BE2C (cell line): ENCODE measurements at regions not wholly inside any gene's neighbourhood (a gene's known extent, or its start where the extent isn't known, plus 50 kb on each side); places are given as distances from the start of the nearest gene placed in this dataset.

Source experiments
- DNase-seq: peaks from one replicate; pipeline ENCODE4 v3.0.0-alpha.2; 2020
- H3K27me3 ChIP-seq: fragments of 250-450 bp; sonication (Bioruptor Pico); 2 replicates; pipeline ENCODE4 v1.5.1; 2020; ENCODE audit warnings: mild to moderate bottlenecking
- H3K36me3 ChIP-seq: fragments of 250-450 bp; sonication (Bioruptor Pico); 2 replicates; pipeline ENCODE4 v1.5.1; 2020; ENCODE audit warnings: mild to moderate bottlenecking
- H3K4me1 ChIP-seq: fragments of 250-450 bp; sonication (Bioruptor Pico); 2 replicates; pipeline ENCODE4 v1.5.1; 2020
- H3K4me3 ChIP-seq: 2 replicates; pipeline ENCODE4 v1.5.1; 2011; ENCODE audit warnings: low read depth, low read length
- H3K9me3 ChIP-seq: fragments of 250-450 bp; sonication (Bioruptor Pico); 2 replicates; pipeline ENCODE4 v1.5.1; 2020
- TF ChIP-seq, protein P1 (sequence below): IDR thresholded peaks from 2 replicates; pipeline ENCODE4 v1.5.1; 2012; ENCODE audit warnings: mild to moderate bottlenecking, low read depth, low read length

DNA sequence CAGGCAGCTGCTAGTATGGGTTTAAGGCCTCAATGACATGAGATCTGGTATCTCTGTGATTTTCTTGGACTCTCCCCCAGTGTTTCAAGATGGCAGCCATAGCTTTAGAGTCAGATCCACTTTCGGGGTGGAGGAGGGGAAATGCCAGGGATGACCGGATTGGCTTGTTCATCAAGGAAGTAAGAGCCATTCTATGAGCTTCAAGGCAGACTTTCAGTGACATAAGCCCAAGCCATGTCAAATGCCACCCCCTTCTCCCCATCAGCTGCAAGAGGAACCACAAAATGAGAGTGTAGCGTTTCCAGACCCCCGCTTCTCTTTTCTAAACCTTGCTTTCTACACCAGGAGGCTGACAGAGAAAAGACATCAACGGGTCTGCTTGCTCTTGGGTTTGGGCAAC is 271.8 kb downstream of the PSAT1 start:
- no peaks in the 10 kb centered on the region for H3K27me3 ChIP-seq
- H3K4me1 ChIP-seq: peaks cover 3% of the 10 kb centered on the region
- TF ChIP-seq, protein P1, sequence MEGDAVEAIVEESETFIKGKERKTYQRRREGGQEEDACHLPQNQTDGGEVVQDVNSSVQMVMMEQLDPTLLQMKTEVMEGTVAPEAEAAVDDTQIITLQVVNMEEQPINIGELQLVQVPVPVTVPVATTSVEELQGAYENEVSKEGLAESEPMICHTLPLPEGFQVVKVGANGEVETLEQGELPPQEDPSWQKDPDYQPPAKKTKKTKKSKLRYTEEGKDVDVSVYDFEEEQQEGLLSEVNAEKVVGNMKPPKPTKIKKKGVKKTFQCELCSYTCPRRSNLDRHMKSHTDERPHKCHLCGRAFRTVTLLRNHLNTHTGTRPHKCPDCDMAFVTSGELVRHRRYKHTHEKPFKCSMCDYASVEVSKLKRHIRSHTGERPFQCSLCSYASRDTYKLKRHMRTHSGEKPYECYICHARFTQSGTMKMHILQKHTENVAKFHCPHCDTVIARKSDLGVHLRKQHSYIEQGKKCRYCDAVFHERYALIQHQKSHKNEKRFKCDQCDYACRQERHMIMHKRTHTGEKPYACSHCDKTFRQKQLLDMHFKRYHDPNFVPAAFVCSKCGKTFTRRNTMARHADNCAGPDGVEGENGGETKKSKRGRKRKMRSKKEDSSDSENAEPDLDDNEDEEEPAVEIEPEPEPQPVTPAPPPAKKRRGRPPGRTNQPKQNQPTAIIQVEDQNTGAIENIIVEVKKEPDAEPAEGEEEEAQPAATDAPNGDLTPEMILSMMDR: no peak

DNA sequence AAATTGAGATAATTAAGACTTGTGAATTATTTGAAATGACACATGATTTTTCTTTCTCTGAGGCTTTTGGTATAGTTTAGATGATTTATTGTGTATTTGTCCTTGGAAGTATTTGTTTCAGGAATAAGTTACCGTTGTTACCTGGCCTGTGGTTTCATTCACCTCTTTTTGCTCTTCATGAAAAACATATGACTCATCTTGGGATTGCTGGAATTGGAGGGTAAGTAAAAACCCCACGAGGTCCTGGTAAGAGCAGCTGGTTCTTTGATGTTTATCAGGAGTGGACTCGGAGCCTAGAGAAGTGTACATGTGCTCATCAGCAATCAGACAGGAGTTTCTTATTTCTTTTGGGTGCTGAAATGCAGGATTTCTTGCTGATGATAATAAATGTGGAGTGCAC is 275.3 kb downstream of the PSAT1 start:
- DNase-seq: no peak
- Histone ChIP-seq H3K36me3 (no peaks in the 10 kb centered on the region), H3K27me3 (no peaks in the 10 kb centered on the region), H3K4me1 (peaks cover 11% of the 10 kb centered on the region), H3K9me3 (no peaks in the 10 kb centered on the region), H3K4me3 (no peak overlapping the region)
- TF ChIP-seq, protein P1: no peak

More for the DNA sequence above, 271.8 kb downstream of the PSAT1 start:
- DNase-seq: no peak
- Histone ChIP-seq H3K36me3 (no peaks in the 10 kb centered on the region), H3K4me3 (no peak overlapping the region), H3K9me3 (no peaks in the 10 kb centered on the region)

DNA sequence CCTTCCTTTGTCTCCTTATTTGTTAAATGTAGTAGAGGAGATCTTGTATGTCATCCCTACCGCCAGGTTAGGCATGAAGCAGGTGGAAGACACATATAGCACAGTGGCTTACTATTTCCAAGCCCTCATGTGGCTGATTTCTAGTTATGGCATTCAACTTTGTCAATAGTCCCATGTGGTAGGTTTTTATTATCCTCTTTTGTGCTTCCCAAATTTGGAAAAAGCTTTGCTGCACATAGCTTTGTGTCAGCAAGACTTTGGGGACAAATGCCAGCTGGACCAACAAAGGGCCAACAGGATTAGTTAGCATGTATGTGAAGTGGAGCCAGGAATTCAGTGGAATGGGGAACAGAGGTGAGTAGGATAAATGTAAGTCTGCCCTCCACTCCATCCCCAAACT is 276.3 kb downstream of the PSAT1 start:
- H3K9me3 ChIP-seq: no peaks in the 10 kb centered on the region
- H3K4me3 ChIP-seq: no peak overlapping the region
- H3K36me3 ChIP-seq: no peaks in the 10 kb centered on the region
- DNase-seq: no peak
- no peaks in the 10 kb centered on the region for H3K27me3 ChIP-seq
- peaks cover 17% of the 10 kb centered on the region for H3K4me1 ChIP-seq
- TF ChIP-seq, protein P1: no peak

DNA sequence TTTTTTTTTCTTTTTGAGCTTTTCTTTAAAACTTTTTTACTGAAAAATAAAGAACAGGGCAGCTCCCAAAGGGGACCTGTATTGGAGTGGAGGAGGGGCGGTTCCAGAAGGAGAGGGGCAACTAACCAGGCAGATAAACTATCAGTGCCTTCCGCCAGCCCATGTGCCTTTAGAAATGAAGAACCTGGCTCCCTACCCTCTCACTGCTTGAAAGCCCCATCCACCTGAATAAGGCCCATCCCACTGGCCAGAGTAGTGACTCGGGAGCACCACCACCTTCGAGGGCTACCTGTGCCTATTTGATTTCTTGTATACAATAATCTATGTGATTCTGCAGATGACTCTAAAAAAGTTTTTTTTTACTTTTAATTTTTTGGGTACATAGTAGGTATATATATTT is 276.7 kb downstream of the PSAT1 start:
- TF ChIP-seq, protein P1: no peak
- Histone ChIP-seq H3K36me3 (no peaks in the 10 kb centered on the region), H3K4me3 (no peak overlapping the region), H3K27me3 (no peaks in the 10 kb centered on the region), H3K4me1 (peaks cover 17% of the 10 kb centered on the region), H3K9me3 (no peaks in the 10 kb centered on the region)
- DNase-seq: no peak

DNA sequence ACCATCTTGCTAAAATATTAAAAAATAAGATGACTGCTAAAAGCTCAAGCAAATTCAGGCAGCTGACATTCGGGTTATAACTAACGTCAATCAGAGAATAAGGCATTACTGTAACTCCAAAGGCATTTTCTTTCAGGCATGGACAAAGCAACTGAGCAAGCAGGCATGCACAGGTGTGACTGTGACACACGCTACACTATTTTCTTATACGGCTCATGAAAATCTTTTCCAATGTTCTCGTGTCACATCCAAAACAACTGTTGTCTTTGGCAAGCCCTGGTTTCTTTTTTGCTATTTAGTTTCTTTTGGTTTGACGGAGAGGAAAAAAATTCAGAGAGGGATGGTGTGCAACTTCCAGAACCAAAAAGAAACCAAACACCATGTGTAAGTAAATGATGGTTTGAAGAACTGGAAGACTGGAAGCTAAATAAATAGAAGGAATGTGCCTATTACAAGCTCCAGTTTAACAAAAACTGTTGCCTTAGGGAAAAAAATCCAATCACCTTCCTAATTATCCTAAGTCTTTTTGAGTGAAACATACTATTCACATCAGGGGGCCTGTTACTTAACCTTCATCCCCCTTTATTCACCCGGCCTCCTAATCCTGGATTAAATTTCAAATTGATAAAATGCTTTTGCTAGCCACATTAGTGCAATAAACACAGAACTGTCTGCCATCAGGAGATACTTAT is 277.6 kb downstream of the PSAT1 start:
- no peaks in the 10 kb centered on the region for H3K36me3 ChIP-seq
- peaks cover 17% of the 10 kb centered on the region for H3K4me1 ChIP-seq
- H3K4me3 ChIP-seq: no peak overlapping the region
- DNase-seq: no peak
- TF ChIP-seq, protein P1: no peak
- H3K9me3 ChIP-seq: no peaks in the 10 kb centered on the region
- H3K27me3 ChIP-seq: no peaks in the 10 kb centered on the region

DNA sequence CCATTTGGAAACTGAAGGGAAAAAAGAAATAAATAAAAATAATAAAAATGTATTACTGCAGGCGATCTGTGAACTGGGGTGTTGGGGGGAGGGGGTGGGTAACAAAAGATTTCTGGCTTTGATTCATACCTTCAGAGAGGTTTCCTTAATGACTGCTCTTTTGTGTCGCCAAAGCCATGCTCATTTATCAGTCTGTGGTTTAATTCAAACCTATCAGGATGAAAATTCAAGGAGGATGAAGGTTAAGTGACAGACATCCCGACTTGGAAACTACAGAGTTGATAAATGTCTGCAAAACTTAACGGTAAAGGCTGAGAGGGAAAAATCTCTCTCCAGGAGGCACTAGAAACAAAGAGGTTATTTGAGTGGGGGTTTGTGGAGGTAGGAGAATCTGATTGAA is 278.2 kb downstream of the PSAT1 start:
- H3K4me1 ChIP-seq: peaks cover 17% of the 10 kb centered on the region
- H3K36me3 ChIP-seq: no peaks in the 10 kb centered on the region
- DNase-seq: no peak
- no peak overlapping the region for H3K4me3 ChIP-seq
- no peaks in the 10 kb centered on the region for H3K9me3 ChIP-seq
- no peaks in the 10 kb centered on the region for H3K27me3 ChIP-seq
- TF ChIP-seq, protein P1: no peak
